ENCODE measurements at regions not wholly inside any gene's neighbourhood (a gene's known extent, or its start where the extent isn't known, plus 50 kb on each side); places are given as distances from the start of the nearest gene placed in this dataset.
"Not testable (repeated sequence)": the region's sequence is repeated elsewhere in the genome, so short reads cannot be mapped to it uniquely, and the experiment has no call there.

GRCh38 chr16:88332921-88333825 lies 49.6 kb upstream of the ZNF469 start:
- not testable (repeated sequence) for TF ChIP-seq CTCF (IDR thresholded peaks at IDR 0.05; ENCODE audit: extremely low read depth in 1 of 2, insufficient read depth in 1 of 2, low read depth in 1 of 2, low read length in 2 of 2); POLR2AphosphoS5 (IDR thresholded peaks at IDR 0.05; ENCODE audit: insufficient read depth, low read depth, low read length); EZH2 (IDR thresholded peaks at IDR 0.05; ENCODE audit: borderline replicate concordance, low read depth, low read length, severe bottlenecking); GATA2 (IDR thresholded peaks at IDR 0.05; ENCODE audit: insufficient read depth, insufficient read length, low read depth, low read length); POLR2A (IDR thresholded peaks at IDR 0.05; ENCODE audit: low read depth, low read length); MYC (IDR thresholded peaks at IDR 0.05; ENCODE audit: low read depth, low read length); FOS (IDR thresholded peaks at IDR 0.05; ENCODE audit: borderline replicate concordance, insufficient read depth, low read length)
